SU-DHL-6 (cell line): ENCODE measurements at regions not wholly inside any gene's neighbourhood (a gene's known extent, or its start where the extent isn't known, plus 50 kb on each side); places are given as distances from the start of the nearest gene placed in this dataset.

ENCODE experiments used
- CTCF ChIP-seq: fragments of 200-600 bp; sonication (generic); IDR thresholded peaks from one replicate; pipeline ENCODE4 v1.5.1; 2017; ENCODE audit warnings: antibody characterized with exemption, mild to moderate bottlenecking, low read length, moderate library complexity; ENCODE audit not compliant: insufficient read depth, poor library complexity, severe bottlenecking
- EZH2phosphoT487 ChIP-seq: fragments of 200-600 bp; sonication (generic), shearing (Covaris generic); conservative IDR thresholded peaks from 2 replicates; pipeline ENCODE4 v1.6.1; 2018; ENCODE audit warnings: mild to moderate bottlenecking, antibody characterized with exemption, low read length, moderate library complexity, mixed read lengths

- TF ChIP-seq CTCF (no peak), EZH2phosphoT487 (no peak)
Measured at GRCh38 chr3:8387571-8387970, 114.1 kb upstream of the LMCD1 start.
